Osteoblast (primary cell): ENCODE measurements at regions not wholly inside any gene's neighbourhood (a gene's known extent, or its start where the extent isn't known, plus 50 kb on each side); places are given as distances from the start of the nearest gene placed in this dataset.

Source experiments
- DNase-seq: peaks from one replicate; pipeline ENCODE4 v3.0.0; 2011; ENCODE audit warnings: low spot score, mixed read lengths; ENCODE audit not compliant: insufficient read length; ENCODE audit errors: missing footprints
- H2AFZ ChIP-seq: 2 replicates; pipeline ENCODE4 v1.6.0; 2011; ENCODE audit warnings: mild to moderate bottlenecking, low read length
- H3K27ac ChIP-seq: 2 replicates; pipeline ENCODE4 v1.5.1; 2011; ENCODE audit warnings: mild to moderate bottlenecking, low read depth, low read length, moderate library complexity
- H3K27me3 ChIP-seq: 2 replicates; pipeline ENCODE4 v1.6.0; 2012; ENCODE audit warnings: mild to moderate bottlenecking, control low read depth, inconsistent platforms, low read length, moderate library complexity; ENCODE audit not compliant: insufficient read depth
- H3K36me3 ChIP-seq: 2 replicates; pipeline ENCODE4 v1.5.1; 2011; ENCODE audit warnings: mild to moderate bottlenecking, low read length, control low read depth, moderate library complexity; ENCODE audit not compliant: insufficient read depth
- H3K4me1 ChIP-seq: 2 replicates; pipeline ENCODE4 v1.5.1; 2011; ENCODE audit warnings: mild to moderate bottlenecking, low read length, control low read depth, moderate library complexity; ENCODE audit not compliant: insufficient read depth
- H3K4me2 ChIP-seq: 2 replicates; pipeline ENCODE4 v1.6.0; 2011; ENCODE audit warnings: mild to moderate bottlenecking, low read length; ENCODE audit not compliant: insufficient read depth
- H3K4me3 ChIP-seq: fragments of 200-600 bp; sonication (generic); 3 replicates; pipeline ENCODE4 v1.5.1; 2012; ENCODE audit warnings: mild to moderate bottlenecking, low read length, inconsistent platforms; ENCODE audit not compliant: insufficient read depth
- H3K79me2 ChIP-seq: 2 replicates; pipeline ENCODE4 v1.6.0; 2012; ENCODE audit warnings: mild to moderate bottlenecking, low read length, control low read depth, inconsistent platforms; ENCODE audit not compliant: insufficient read depth
- H3K9me3 ChIP-seq: 2 replicates; pipeline ENCODE4 v1.5.1; 2011; ENCODE audit warnings: low read depth, low read length, control low read depth
- H4K20me1 ChIP-seq: 2 replicates; pipeline ENCODE4 v1.6.0; 2012; ENCODE audit warnings: mild to moderate bottlenecking, low read length, control low read depth; ENCODE audit not compliant: insufficient read depth
- CTCF ChIP-seq: IDR thresholded peaks from 2 replicates; pipeline ENCODE4 v1.5.1; 2011; ENCODE audit warnings: mild to moderate bottlenecking, low read depth, low read length, moderate library complexity; ENCODE audit errors: extremely low read depth

GRCh38 chr13:47790755-47791154, 210.3 kb downstream of the SUCLA2 start:
- H3K4me1 ChIP-seq = no peaks in the 10 kb centered on the region
- H3K79me2 ChIP-seq = no peaks in the 10 kb centered on the region
- H2AFZ ChIP-seq = no peak overlapping the region
- H4K20me1 ChIP-seq = no peaks in the 10 kb centered on the region
- no peaks in the 10 kb centered on the region for H3K9me3 ChIP-seq
- no peaks in the 10 kb centered on the region for H3K27me3 ChIP-seq
- no peak for DNase-seq
- no peaks in the 10 kb centered on the region for H3K36me3 ChIP-seq
- no peak for TF ChIP-seq CTCF
- H3K4me3 ChIP-seq = no peak overlapping the region
- H3K27ac ChIP-seq = no peak overlapping the region
- no peak overlapping the region for H3K4me2 ChIP-seq

- Histone ChIP-seq H3K4me3 (no peak overlapping the region), H3K27ac (no peak overlapping the region), H4K20me1 (no peaks in the 10 kb centered on the region), H3K4me1 (no peaks in the 10 kb centered on the region), H3K4me2 (no peak overlapping the region), H3K27me3 (no peaks in the 10 kb centered on the region), H3K79me2 (no peaks in the 10 kb centered on the region), H2AFZ (no peak overlapping the region), H3K9me3 (no peaks in the 10 kb centered on the region), H3K36me3 (no peaks in the 10 kb centered on the region)
- no peak for DNase-seq
- no peak for TF ChIP-seq CTCF
Observed at GRCh38 chr13:47788844-47789243, 212.2 kb downstream of the SUCLA2 start.

GRCh38 chr13:47774671-47774994, 226.4 kb downstream of the SUCLA2 start:
- H4K20me1 ChIP-seq = no peaks in the 10 kb centered on the region
- H2AFZ ChIP-seq = no peak overlapping the region
- no peaks in the 10 kb centered on the region for H3K36me3 ChIP-seq
- peaks cover 2% of the 10 kb centered on the region for H3K4me1 ChIP-seq
- H3K79me2 ChIP-seq = no peaks in the 10 kb centered on the region
- no peaks in the 10 kb centered on the region for H3K27me3 ChIP-seq
- no peaks in the 10 kb centered on the region for H3K9me3 ChIP-seq
- no peak overlapping the region for H3K4me3 ChIP-seq
- H3K4me2 ChIP-seq = no peak overlapping the region
- DNase-seq = no peak
- TF ChIP-seq CTCF = no peak
- H3K27ac ChIP-seq = no peak overlapping the region

GRCh38 chr13:47764817-47765216, 236.3 kb downstream of the SUCLA2 start:
- Histone ChIP-seq H3K27ac (no peak overlapping the region), H3K36me3 (no peaks in the 10 kb centered on the region), H4K20me1 (no peaks in the 10 kb centered on the region), H3K4me3 (no peak overlapping the region), H3K27me3 (peaks cover 3% of the 10 kb centered on the region), H2AFZ (no peak overlapping the region), H3K4me2 (no peak overlapping the region), H3K4me1 (no peaks in the 10 kb centered on the region), H3K9me3 (no peaks in the 10 kb centered on the region), H3K79me2 (no peaks in the 10 kb centered on the region)
- TF ChIP-seq CTCF = no peak
- DNase-seq = no peak
